Chondrocyte (in vitro differentiated cells): ENCODE measurements at regions not wholly inside any gene's neighbourhood (a gene's known extent, or its start where the extent isn't known, plus 50 kb on each side); places are given as distances from the start of the nearest gene placed in this dataset.

ENCODE experiments used
- DNase-seq: peaks from one replicate; pipeline ENCODE4 v3.0.0; 2021; ENCODE audit warnings: mixed read lengths, low spot score
- H3K27ac Mint-ChIP-seq: one replicate; pipeline ENCODE4 v1.8.0; 2021; ENCODE audit warnings: mild to moderate bottlenecking, moderate library complexity, mixed read lengths; ENCODE audit not compliant: unreplicated experiment
- H3K27me3 Mint-ChIP-seq: 2 replicates; pipeline ENCODE4 v1.8.0; 2021; ENCODE audit warnings: low read depth, mixed read lengths
- H3K36me3 Mint-ChIP-seq: 2 replicates; pipeline ENCODE4 v1.8.0; 2021; ENCODE audit warnings: low read depth, mixed read lengths
- H3K4me1 Mint-ChIP-seq: 2 replicates; pipeline ENCODE4 v1.8.0; 2021; ENCODE audit warnings: low read depth, mild to moderate bottlenecking, mixed read lengths
- H3K4me3 Mint-ChIP-seq: one replicate; pipeline ENCODE4 v1.8.0; 2021; ENCODE audit warnings: mild to moderate bottlenecking, moderate library complexity, mixed read lengths; ENCODE audit not compliant: unreplicated experiment
- H3K9me3 Mint-ChIP-seq: 2 replicates; pipeline ENCODE4 v1.8.0; 2021; ENCODE audit warnings: low read depth, mixed read lengths
- TF ChIP-seq, protein P1 (sequence below): fragments of 200-600 bp; sonication (generic); IDR thresholded peaks from 2 replicates; pipeline ENCODE4 v1.5.0; 2021; ENCODE audit warnings: antibody characterized with exemption, mild to moderate bottlenecking, moderate library complexity

DNA sequence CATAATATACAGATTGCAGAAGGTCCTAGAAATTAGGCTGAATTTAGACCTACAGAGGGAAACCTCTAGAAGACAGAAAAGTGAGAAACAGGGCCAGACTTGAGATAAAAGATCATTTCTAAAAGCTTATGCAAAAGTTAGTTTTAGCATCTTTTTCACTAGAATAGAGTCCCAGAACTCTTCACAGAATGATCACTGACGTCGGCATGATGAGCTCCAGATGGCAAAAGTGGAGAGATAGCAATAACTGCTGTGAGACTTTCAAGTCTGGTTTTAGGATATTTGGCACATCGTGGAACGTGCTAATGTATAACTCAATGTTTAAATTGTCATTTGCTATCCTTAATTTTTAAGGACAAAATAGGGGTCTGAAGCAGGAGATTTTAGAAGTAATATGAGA, 1050.7 kb upstream of the CELF4 start:
- Mint-ChIP-seq H3K4me3 (no peak overlapping the region), H3K36me3 (no peaks in the 10 kb centered on the region), H3K27me3 (no peaks in the 10 kb centered on the region), H3K27ac (no peak overlapping the region), H3K4me1 (no peaks in the 10 kb centered on the region), H3K9me3 (no peaks in the 10 kb centered on the region)
- no peak for DNase-seq
- TF ChIP-seq, protein P1, sequence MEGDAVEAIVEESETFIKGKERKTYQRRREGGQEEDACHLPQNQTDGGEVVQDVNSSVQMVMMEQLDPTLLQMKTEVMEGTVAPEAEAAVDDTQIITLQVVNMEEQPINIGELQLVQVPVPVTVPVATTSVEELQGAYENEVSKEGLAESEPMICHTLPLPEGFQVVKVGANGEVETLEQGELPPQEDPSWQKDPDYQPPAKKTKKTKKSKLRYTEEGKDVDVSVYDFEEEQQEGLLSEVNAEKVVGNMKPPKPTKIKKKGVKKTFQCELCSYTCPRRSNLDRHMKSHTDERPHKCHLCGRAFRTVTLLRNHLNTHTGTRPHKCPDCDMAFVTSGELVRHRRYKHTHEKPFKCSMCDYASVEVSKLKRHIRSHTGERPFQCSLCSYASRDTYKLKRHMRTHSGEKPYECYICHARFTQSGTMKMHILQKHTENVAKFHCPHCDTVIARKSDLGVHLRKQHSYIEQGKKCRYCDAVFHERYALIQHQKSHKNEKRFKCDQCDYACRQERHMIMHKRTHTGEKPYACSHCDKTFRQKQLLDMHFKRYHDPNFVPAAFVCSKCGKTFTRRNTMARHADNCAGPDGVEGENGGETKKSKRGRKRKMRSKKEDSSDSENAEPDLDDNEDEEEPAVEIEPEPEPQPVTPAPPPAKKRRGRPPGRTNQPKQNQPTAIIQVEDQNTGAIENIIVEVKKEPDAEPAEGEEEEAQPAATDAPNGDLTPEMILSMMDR, result no peak

GRCh38 chr18:38612904-38613303, 1047.3 kb upstream of the CELF4 start:
- H3K27me3 Mint-ChIP-seq, result no peaks in the 10 kb centered on the region
- H3K27ac Mint-ChIP-seq, result no peak overlapping the region

DNA sequence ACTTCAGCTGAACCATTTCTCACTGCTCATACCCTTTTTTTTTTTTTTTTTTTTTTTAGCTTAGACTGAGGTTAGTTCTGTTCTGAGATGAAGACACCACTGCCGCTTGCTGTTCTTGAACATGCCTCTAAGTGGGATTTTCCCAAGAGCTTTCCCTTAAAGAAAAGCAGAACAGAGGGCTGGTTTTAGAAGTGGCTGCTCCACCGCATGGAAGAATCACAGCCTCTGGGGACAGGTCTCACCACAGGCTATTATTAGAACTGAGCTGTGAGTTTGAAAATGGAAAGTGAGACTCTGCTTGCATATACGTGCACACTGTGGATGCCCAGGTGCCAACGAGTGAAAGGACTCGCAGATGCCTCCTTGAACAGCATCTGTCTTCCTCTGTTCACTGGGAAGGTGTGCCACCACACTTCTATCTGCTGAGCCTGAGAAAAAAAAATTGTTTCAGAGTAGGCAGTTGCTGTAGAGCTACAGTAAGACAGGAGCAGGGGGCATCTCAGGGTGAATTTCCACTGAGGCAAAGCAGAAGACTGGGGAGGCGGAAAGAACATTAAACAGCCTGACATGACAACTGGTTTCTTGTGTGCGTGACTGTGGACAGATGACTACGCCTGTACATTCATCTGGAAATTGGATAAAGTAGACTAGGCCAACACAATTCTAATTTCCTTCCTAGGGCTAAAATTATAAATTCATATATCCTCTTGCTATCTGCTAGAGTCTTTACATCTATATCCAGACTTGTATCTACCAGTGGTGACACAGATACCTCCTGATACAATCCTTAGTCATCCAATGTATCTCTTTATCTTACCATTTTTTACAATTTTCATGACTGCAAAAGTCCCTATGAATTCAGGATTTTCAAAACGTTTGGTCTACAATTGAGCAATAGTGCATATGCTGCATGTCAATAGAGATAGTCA, 1045.7 kb upstream of the CELF4 start:
- Mint-ChIP-seq H3K9me3 (no peaks in the 10 kb centered on the region), H3K4me3 (no peak overlapping the region), H3K27ac (no peak overlapping the region), H3K36me3 (no peaks in the 10 kb centered on the region), H3K27me3 (no peaks in the 10 kb centered on the region), H3K4me1 (no peaks in the 10 kb centered on the region)
- TF ChIP-seq, protein P1, result no peak
- no peak for DNase-seq

More at GRCh38 chr18:38612904-38613303, 1047.3 kb upstream of the CELF4 start:
- no peaks in the 10 kb centered on the region for H3K4me1 Mint-ChIP-seq
- TF ChIP-seq, protein P1, result no peak
- H3K36me3 Mint-ChIP-seq, result no peaks in the 10 kb centered on the region
- DNase-seq, result no peak
- H3K4me3 Mint-ChIP-seq, result no peak overlapping the region
- no peaks in the 10 kb centered on the region for H3K9me3 Mint-ChIP-seq

- Mint-ChIP-seq H3K4me3 (no peak overlapping the region), H3K36me3 (no peaks in the 10 kb centered on the region), H3K27me3 (peaks cover 2% of the 10 kb centered on the region), H3K27ac (no peak overlapping the region), H3K9me3 (no peaks in the 10 kb centered on the region), H3K4me1 (no peaks in the 10 kb centered on the region)
- TF ChIP-seq, protein P1, result no peak
- no peak for DNase-seq
Observed at GRCh38 chr18:38606841-38607240, 1041.2 kb upstream of the CELF4 start.

DNA sequence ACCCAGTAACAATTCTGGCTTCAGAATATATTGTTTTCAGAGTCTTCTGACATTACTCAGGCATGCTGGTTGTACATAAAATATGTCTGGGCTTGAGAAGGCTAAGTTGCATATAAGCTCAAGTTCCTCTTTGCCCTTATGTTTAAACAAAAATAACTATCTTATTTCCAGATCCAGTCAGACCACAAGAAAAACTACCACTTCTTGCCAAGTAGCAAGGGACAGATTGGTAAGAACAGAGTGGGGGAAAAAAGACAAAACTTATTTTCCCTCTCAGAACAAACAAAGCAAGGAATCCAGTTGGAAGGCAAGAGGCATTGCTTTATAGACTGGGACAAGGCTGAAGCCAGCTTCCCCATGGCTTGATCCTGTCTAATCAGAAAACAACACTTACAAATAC, 1036.7 kb upstream of the CELF4 start:
- DNase-seq, result no peak
- no peak overlapping the region for H3K27ac Mint-ChIP-seq
- H3K4me1 Mint-ChIP-seq, result no peaks in the 10 kb centered on the region
- H3K36me3 Mint-ChIP-seq, result no peaks in the 10 kb centered on the region
- peaks cover 2% of the 10 kb centered on the region for H3K27me3 Mint-ChIP-seq
- H3K9me3 Mint-ChIP-seq, result no peaks in the 10 kb centered on the region
- H3K4me3 Mint-ChIP-seq, result no peak overlapping the region
- TF ChIP-seq, protein P1, result no peak
